ENCODE measurements at regions not wholly inside any gene's neighbourhood (a gene's known extent, or its start where the extent isn't known, plus 50 kb on each side); places are given as distances from the start of the nearest gene placed in this dataset.

GRCh38 chr9:16103620-16104397 lies 551.0 kb downstream of the CCDC171 start:
- Mint-ChIP-seq H3K4me1 (no peaks in the 10 kb centered on the region), H3K9me3 (peaks cover 7% of the 10 kb centered on the region), H3K36me3 (no peaks in the 10 kb centered on the region), H3K4me3 (no peak overlapping the region), H3K27ac (no peak overlapping the region)
- no peak for ATAC-seq
- DNase-seq (ENCODE audit: low spot score in 2 of 2), result no peak

GRCh38 chr9:16105168-16106020 lies 552.6 kb downstream of the CCDC171 start:
- Mint-ChIP-seq H3K4me3 (no peak overlapping the region), H3K9me3 (peaks cover 7% of the 10 kb centered on the region), H3K4me1 (no peaks in the 10 kb centered on the region), H3K27ac (no peak overlapping the region), H3K36me3 (no peaks in the 10 kb centered on the region)
- no peak for DNase-seq (ENCODE audit: low spot score in 2 of 2)
- no peak for ATAC-seq

- no peak for DNase-seq (ENCODE audit: low spot score in 2 of 2)
Observed at GRCh38 chr9:16106021-16106571, 553.3 kb downstream of the CCDC171 start.

GRCh38 chr9:16112116-16112515 lies 559.3 kb downstream of the CCDC171 start:
- ATAC-seq (no peak), DNase-seq (ENCODE audit: low spot score in 2 of 2) (no peak)
- H3K4me1 Mint-ChIP-seq, result no peaks in the 10 kb centered on the region
- H3K27ac Mint-ChIP-seq, result no peak overlapping the region
- H3K36me3 Mint-ChIP-seq, result no peaks in the 10 kb centered on the region
- H3K4me3 Mint-ChIP-seq, result no peak overlapping the region
- H3K9me3 Mint-ChIP-seq, result peaks cover 14% of the 10 kb centered on the region

More at GRCh38 chr9:16106021-16106571, 553.3 kb downstream of the CCDC171 start:
- no peak for ATAC-seq
- H3K4me3 Mint-ChIP-seq, result no peak overlapping the region
- H3K9me3 Mint-ChIP-seq, result peaks cover 12% of the 10 kb centered on the region
- no peak overlapping the region for H3K27ac Mint-ChIP-seq
- H3K36me3 Mint-ChIP-seq, result no peaks in the 10 kb centered on the region
- no peaks in the 10 kb centered on the region for H3K4me1 Mint-ChIP-seq

GRCh38 chr9:16115994-16116393 lies 563.2 kb downstream of the CCDC171 start:
- no peaks in the 10 kb centered on the region for H3K4me1 Mint-ChIP-seq
- no peak overlapping the region for H3K4me3 Mint-ChIP-seq
- DNase-seq (ENCODE audit: low spot score in 2 of 2) (no peak), ATAC-seq (no peak)
- no peak overlapping the region for H3K27ac Mint-ChIP-seq
- no peaks in the 10 kb centered on the region for H3K36me3 Mint-ChIP-seq
- peaks cover 14% of the 10 kb centered on the region for H3K9me3 Mint-ChIP-seq

- Mint-ChIP-seq H3K27ac (no peak overlapping the region), H3K9me3 (peaks cover 11% of the 10 kb centered on the region), H3K4me3 (no peak overlapping the region), H3K36me3 (no peaks in the 10 kb centered on the region), H3K4me1 (no peaks in the 10 kb centered on the region)
- DNase-seq (ENCODE audit: low spot score in 2 of 2) (no peak), ATAC-seq (no peak)
Observed at GRCh38 chr9:16118043-16118442, 565.2 kb downstream of the CCDC171 start.

- no peaks in the 10 kb centered on the region for H3K4me1 Mint-ChIP-seq
- no peak overlapping the region for H3K4me3 Mint-ChIP-seq
- no peak overlapping the region for H3K27ac Mint-ChIP-seq
- H3K36me3 Mint-ChIP-seq, result no peaks in the 10 kb centered on the region
- no peak for DNase-seq (ENCODE audit: low spot score in 2 of 2)
- no peak for ATAC-seq
- H3K9me3 Mint-ChIP-seq, result peaks cover 11% of the 10 kb centered on the region
Observed at GRCh38 chr9:16119261-16120230, 566.7 kb downstream of the CCDC171 start.

- no peak overlapping the region for H3K4me3 Mint-ChIP-seq
- no peak for DNase-seq (ENCODE audit: low spot score in 2 of 2)
Observed at GRCh38 chr9:16120231-16120641, 567.4 kb downstream of the CCDC171 start.

GRCh38 chr9:16120727-16121126 lies 567.9 kb downstream of the CCDC171 start:
- Mint-ChIP-seq H3K9me3 (peaks cover 8% of the 10 kb centered on the region), H3K36me3 (no peaks in the 10 kb centered on the region), H3K4me1 (no peaks in the 10 kb centered on the region), H3K27ac (no peak overlapping the region), H3K4me3 (no peak overlapping the region)
- ATAC-seq (no peak), DNase-seq (ENCODE audit: low spot score in 2 of 2) (no peak)

More at GRCh38 chr9:16120231-16120641, 567.4 kb downstream of the CCDC171 start:
- ATAC-seq, result no peak
- Mint-ChIP-seq H3K36me3 (no peaks in the 10 kb centered on the region), H3K27ac (no peak overlapping the region), H3K4me1 (no peaks in the 10 kb centered on the region), H3K9me3 (peaks cover 11% of the 10 kb centered on the region)

- Mint-ChIP-seq H3K4me3 (no peak overlapping the region), H3K9me3 (peaks cover 8% of the 10 kb centered on the region), H3K27ac (no peak overlapping the region), H3K4me1 (no peaks in the 10 kb centered on the region), H3K36me3 (no peaks in the 10 kb centered on the region)
- ATAC-seq, result peak; percentile 26
- no peak for DNase-seq (ENCODE audit: low spot score in 2 of 2)
Observed at GRCh38 chr9:16121168-16121567, 568.3 kb downstream of the CCDC171 start.

- Mint-ChIP-seq H3K4me1 (no peaks in the 10 kb centered on the region), H3K36me3 (no peaks in the 10 kb centered on the region), H3K4me3 (no peak overlapping the region), H3K9me3 (peaks cover 8% of the 10 kb centered on the region), H3K27ac (no peak overlapping the region)
- DNase-seq (ENCODE audit: low spot score in 2 of 2) (no peak), ATAC-seq (no peak)
Observed at GRCh38 chr9:16121601-16122286, 568.9 kb downstream of the CCDC171 start.

GRCh38 chr9:16125629-16126028 lies 572.8 kb downstream of the CCDC171 start:
- H3K4me1 Mint-ChIP-seq, result no peaks in the 10 kb centered on the region
- H3K9me3 Mint-ChIP-seq, result peaks cover 14% of the 10 kb centered on the region
- no peaks in the 10 kb centered on the region for H3K36me3 Mint-ChIP-seq
- DNase-seq (ENCODE audit: low spot score in 2 of 2), result no peak
- no peak overlapping the region for H3K27ac Mint-ChIP-seq
- no peak for ATAC-seq
- H3K4me3 Mint-ChIP-seq, result no peak overlapping the region

GRCh38 chr9:16126042-16126441 lies 573.2 kb downstream of the CCDC171 start:
- DNase-seq (ENCODE audit: low spot score in 2 of 2) (no peak), ATAC-seq (no peak)
- Mint-ChIP-seq H3K9me3 (peaks cover 14% of the 10 kb centered on the region), H3K27ac (no peak overlapping the region), H3K36me3 (no peaks in the 10 kb centered on the region), H3K4me3 (no peak overlapping the region), H3K4me1 (no peaks in the 10 kb centered on the region)

- no peak for DNase-seq (ENCODE audit: low spot score in 2 of 2)
- H3K4me3 Mint-ChIP-seq, result no peak overlapping the region
- ATAC-seq, result no peak
- no peaks in the 10 kb centered on the region for H3K4me1 Mint-ChIP-seq
- H3K9me3 Mint-ChIP-seq, result peaks cover 17% of the 10 kb centered on the region
- no peak overlapping the region for H3K27ac Mint-ChIP-seq
- no peaks in the 10 kb centered on the region for H3K36me3 Mint-ChIP-seq
Observed at GRCh38 chr9:16128003-16128402, 575.2 kb downstream of the CCDC171 start.
